Amygdala (tissue), 56 donors: ENCODE measurements at regions not wholly inside any gene's neighbourhood (a gene's known extent, or its start where the extent isn't known, plus 50 kb on each side); places are given as distances from the start of the nearest gene placed in this dataset.
"Not testable (repeated sequence)": the region's sequence is repeated elsewhere in the genome, so short reads cannot be mapped to it uniquely, and the experiment has no call there.

ENCODE experiments used
- DNase-seq, 56 donors: peaks; one replicate each; lab custom pipeline; 2025; lab: John Stamatoyannopoulos, UW

- no peak for DNase-seq
Observed at GRCh38 chr1:105072850-105073249, 1323.2 kb downstream of the AMY1C start.

GRCh38 chr1:105073660-105074059 lies 1324.0 kb downstream of the AMY1C start:
- no peak for DNase-seq

DNA sequence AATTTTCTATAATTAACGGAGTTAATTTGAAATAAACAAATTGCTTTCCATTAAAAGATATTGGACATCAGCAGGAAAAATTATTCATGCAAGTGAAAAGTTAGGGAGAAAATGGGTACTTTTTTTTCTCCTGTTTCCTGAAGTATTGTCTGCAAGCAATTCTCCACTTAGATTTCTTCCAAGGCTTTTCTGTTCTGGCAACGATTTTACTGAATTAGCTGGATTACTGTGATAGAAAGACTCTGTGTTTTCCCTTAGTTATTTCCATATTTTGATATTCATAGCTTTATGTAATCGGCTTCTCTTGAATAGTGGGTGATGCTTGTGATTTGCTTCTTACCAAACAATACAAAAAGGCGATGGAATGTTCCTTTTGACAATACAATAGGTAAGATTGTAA lies 1333.9 kb downstream of the AMY1C start:
- no peak for DNase-seq

GRCh38 chr1:105087506-105087905 lies 1337.8 kb downstream of the AMY1C start:
- DNase-seq = no peak

DNA sequence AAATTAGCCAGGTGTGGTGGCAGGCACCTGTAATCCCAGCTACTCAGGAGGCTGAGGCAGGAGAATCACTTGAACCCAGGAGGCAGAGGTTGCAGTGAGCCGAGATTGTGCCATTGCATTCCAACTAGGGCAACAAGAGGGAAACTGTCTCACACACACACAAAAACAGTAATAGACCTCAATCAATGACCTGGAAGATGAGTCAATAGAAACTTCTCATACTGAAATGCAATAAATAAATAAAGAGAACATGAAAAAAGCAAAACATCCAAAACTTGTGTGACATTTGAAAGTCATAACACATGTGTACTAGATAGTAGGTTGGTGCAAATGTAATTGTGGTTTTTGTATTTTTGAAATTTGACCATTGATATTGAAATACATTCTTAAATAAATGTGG lies 1338.5 kb downstream of the AMY1C start:
- DNase-seq = no peak

- not testable (repeated sequence) for DNase-seq
Observed at GRCh38 chr1:105093893-105094292, 1344.2 kb downstream of the AMY1C start.

GRCh38 chr1:105100102-105100501 lies 1350.4 kb downstream of the AMY1C start:
- no peak for DNase-seq

- DNase-seq = no peak
Observed at GRCh38 chr1:105101261-105101660, 1351.6 kb downstream of the AMY1C start.

GRCh38 chr1:105102371-105102770 lies 1352.7 kb downstream of the AMY1C start:
- no peak for DNase-seq

- DNase-seq = no peak
Observed at GRCh38 chr1:105122041-105122440, 1372.3 kb downstream of the AMY1C start.

- peak in 2 of 56 donors; percentile 1 to 4 for DNase-seq
Observed at GRCh38 chr1:105137543-105138457, 1388.1 kb downstream of the AMY1C start.

DNA sequence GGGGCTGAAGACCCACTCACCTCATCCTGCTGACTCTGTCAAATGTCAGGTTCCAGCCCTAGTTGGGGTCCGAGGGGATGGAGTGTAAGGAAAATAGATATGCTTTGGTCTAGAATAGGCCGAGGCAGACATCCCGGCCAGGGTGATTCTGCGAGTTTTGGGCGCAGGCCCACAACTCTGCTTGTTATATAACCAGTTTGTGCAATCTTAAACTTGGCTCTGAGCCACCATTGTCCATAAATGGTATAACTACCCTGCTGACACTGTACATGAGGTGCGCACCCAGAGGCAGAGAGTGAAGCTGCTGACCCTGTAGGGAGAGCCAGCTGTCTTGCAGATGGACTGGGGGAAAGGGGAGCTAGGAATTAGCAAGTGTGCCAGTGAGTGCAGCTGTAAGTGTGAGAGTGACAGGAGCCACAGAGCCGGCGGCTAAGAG lies 1388.8 kb downstream of the AMY1C start:
- no peak for DNase-seq

DNA sequence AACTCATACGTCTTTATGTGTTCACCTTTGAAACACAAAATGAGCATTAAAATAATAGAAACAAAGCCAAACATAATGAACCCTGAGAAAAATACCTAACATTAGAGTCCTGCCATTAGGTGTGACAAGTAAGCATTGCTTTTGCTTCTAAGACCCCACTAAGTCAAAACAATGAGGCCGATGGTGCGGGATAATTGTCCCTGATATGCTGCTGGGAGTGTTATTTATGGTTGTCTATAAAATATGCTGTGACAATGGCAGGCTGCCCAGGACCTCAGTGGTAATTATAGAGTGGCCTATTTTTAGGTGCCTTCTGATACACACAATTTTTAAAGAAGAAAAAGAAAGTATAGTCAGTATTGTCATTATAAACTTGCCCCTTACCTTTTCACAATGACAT lies 1423.1 kb downstream of the AMY1C start:
- no peak for DNase-seq

- DNase-seq = no peak
Observed at GRCh38 chr1:105180789-105181188, 1431.1 kb downstream of the AMY1C start.

DNA sequence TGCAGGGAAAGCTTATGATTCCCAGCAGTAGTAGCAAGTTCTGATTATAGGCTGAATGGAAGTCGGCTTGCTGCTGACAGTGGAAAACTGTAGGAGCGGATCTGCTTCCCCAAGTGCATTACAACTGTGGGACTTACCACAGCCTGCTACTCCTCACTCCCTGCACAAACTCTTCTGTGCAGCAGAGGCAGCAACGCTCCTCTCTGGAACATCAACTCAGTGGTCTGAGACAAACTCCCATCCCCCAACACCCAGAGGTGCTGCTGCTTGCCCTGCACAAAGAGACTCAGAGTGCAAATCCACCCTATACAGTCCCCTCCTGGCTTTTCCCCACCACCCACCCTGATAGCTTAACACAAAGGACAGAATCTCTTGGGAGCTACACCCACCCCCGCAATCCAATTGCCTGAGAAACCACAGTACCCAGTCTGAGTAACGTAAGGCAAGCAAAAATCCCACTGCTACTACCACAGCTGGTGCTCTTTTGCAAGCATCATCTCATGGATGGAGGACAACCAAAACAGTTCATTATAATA lies 1455.2 kb downstream of the AMY1C start:
- DNase-seq = no peak

DNA sequence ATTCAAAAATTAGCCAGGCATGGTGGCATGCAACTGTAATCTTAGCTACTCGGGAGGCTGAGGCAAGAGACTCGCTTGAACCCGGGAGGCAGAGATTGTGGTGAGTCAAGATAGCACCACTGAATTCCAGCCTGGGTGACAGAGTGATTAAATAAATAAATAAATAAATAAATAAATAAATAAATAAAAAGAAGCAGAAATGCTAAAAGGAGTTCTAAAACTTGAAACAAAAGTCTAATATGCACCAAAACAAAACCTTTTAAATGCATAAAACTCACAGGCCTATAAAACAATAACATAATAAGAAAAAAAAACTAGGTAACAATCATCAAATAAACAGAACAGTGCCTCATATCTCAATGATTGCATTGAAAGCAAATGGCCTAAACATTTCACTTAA lies 1458.9 kb downstream of the AMY1C start:
- DNase-seq = no peak

DNA sequence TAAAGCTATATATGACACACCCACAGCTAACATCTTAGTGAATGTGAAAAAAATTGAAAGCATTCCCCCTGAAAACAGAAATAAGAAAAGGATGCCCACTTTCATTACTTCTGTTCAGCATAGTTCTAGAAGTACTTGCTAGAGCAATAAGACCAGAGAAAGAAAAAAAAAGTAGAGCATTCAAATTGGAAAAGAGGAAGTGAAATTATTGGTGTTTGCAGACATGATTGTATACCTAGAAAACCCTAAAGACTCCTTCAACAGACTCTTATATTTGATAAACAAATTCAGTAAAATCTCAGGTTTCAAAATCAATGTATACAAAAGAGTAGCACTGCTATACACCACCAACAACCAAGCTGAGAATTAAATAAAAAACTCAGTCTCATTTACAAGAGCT lies 1461.0 kb downstream of the AMY1C start:
- DNase-seq = no peak

GRCh38 chr1:105231378-105231777 lies 1481.7 kb downstream of the AMY1C start:
- DNase-seq = no peak

GRCh38 chr1:105243411-105243810 lies 1493.7 kb downstream of the AMY1C start:
- no peak for DNase-seq

DNA sequence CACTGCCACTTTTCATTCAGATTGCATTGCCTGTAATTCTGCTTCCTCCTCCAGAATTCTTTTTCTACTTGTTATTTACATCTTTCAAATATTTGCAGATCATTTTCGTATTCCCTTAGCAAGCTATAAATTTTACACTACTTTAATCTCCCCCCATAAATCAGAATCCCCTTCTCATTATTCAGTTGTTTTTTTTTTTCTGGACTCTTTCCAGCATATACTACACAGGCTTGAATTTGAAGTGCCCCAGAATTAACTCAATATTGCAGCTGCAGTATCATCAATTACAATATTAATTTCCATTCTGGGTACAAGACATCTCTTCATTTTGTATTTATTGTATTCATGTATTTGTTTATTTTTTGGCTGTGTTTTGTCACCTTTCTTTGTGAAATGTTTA lies 1494.3 kb downstream of the AMY1C start:
- no peak for DNase-seq

- no peak for DNase-seq
Observed at GRCh38 chr1:105254906-105255305, 1505.2 kb downstream of the AMY1C start.

- no peak for DNase-seq
Observed at GRCh38 chr1:105260001-105260400, 1510.3 kb downstream of the AMY1C start.
